Keratinocyte (primary cell): ENCODE measurements at regions not wholly inside any gene's neighbourhood (a gene's known extent, or its start where the extent isn't known, plus 50 kb on each side); places are given as distances from the start of the nearest gene placed in this dataset.

ENCODE experiments used
- DNase-seq: peaks from one replicate; pipeline ENCODE4 v3.0.0-alpha.2; 2011; ENCODE audit warnings: low read depth, missing footprints, low spot score
- FAIRE-seq: peaks from 2 replicates; lab custom pipeline; 2011; peaks lifted over from hg19 to GRCh38; lab: Jason Lieb, UNC
- H2AFZ ChIP-seq: 2 replicates; pipeline ENCODE4 v1.6.0; 2012; ENCODE audit warnings: low read length, control low read depth, inconsistent platforms; ENCODE audit not compliant: control insufficient read depth
- H3K27ac ChIP-seq: 2 replicates; pipeline ENCODE4 v1.5.1; 2011; ENCODE audit warnings: low read length; ENCODE audit not compliant: control insufficient read depth, insufficient read depth
- H3K27me3 ChIP-seq: 3 replicates; pipeline ENCODE4 v1.6.0; 2011; ENCODE audit warnings: low read length; ENCODE audit not compliant: control insufficient read depth, insufficient read depth; ENCODE audit errors: extremely low read depth
- H3K36me3 ChIP-seq, 2 experiments: 2 replicates in 1 of 2; 3 replicates in 1 of 2; pipeline ENCODE4 v1.5.1; 2011; ENCODE audit warnings: low read length in 2 of 2, mild to moderate bottlenecking in 1 of 2; ENCODE audit not compliant: control insufficient read depth in 2 of 2, insufficient read depth in 2 of 2; ENCODE audit errors: extremely low read depth in 1 of 2
- H3K4me1 ChIP-seq: 3 replicates; pipeline ENCODE4 v1.5.1; 2011; ENCODE audit warnings: low read length; ENCODE audit not compliant: control insufficient read depth, insufficient read depth; ENCODE audit errors: extremely low read depth
- H3K4me2 ChIP-seq: 3 replicates; pipeline ENCODE4 v1.6.0; 2011; ENCODE audit warnings: low read depth, low read length; ENCODE audit not compliant: control insufficient read depth, insufficient read depth; ENCODE audit errors: extremely low read depth
- H3K4me3 ChIP-seq, 3 experiments: fragments of 200-600 bp in 1 of 3; sonication (generic) in 1 of 3; 2 replicates in 2 of 3; 3 replicates in 1 of 3; pipeline ENCODE4 v1.5.1; 2011 to 2016; ENCODE audit warnings: low read length in 3 of 3, mild to moderate bottlenecking in 3 of 3, control low read depth in 2 of 3, inconsistent platforms in 1 of 3, low read depth in 1 of 3, mixed read lengths in 1 of 3, mixed run types in 1 of 3, moderate library complexity in 1 of 3; ENCODE audit not compliant: control insufficient read depth in 2 of 3, insufficient read depth in 2 of 3; ENCODE audit errors: extremely low read depth in 1 of 3
- H3K79me2 ChIP-seq: 2 replicates; pipeline ENCODE4 v1.6.0; 2012; ENCODE audit warnings: low read length; ENCODE audit not compliant: control insufficient read depth, insufficient read depth
- H3K9ac ChIP-seq: 3 replicates; pipeline ENCODE4 v1.6.0; 2011; ENCODE audit warnings: low read length; ENCODE audit not compliant: control insufficient read depth, insufficient read depth; ENCODE audit errors: extremely low read depth
- H3K9me1 ChIP-seq: 3 replicates; pipeline ENCODE4 v1.6.0; 2011; ENCODE audit warnings: low read length; ENCODE audit not compliant: control insufficient read depth, insufficient read depth; ENCODE audit errors: extremely low read depth
- H3K9me3 ChIP-seq: 2 replicates; pipeline ENCODE4 v1.5.1; 2012; ENCODE audit warnings: low read depth, low read length; ENCODE audit not compliant: control insufficient read depth
- H4K20me1 ChIP-seq: 3 replicates; pipeline ENCODE4 v1.6.0; 2011; ENCODE audit warnings: low read length; ENCODE audit not compliant: control insufficient read depth, insufficient read depth; ENCODE audit errors: extremely low read depth
- EZH2 ChIP-seq: IDR thresholded peaks from one replicate; pipeline ENCODE4 v1.6.1; 2012; ENCODE audit warnings: inconsistent platforms, mild to moderate bottlenecking, low read length, moderate library complexity
- dilution Hi-C: fragments of 300-500 bp; cut with MboI; formaldehyde crosslinking; loops from one replicate; pipeline ENCODE4 v1.7.0; 2020; ENCODE audit warnings: low sequenced_read_pairs; ENCODE audit not compliant: extremely low pct_ligation_motif_present
- TF ChIP-seq, protein P1 (sequence below), 3 experiments: IDR thresholded peaks in 1 of 3; conservative IDR thresholded peaks in 1 of 3; optimal IDR thresholded peaks in 1 of 3; 2 replicates in 2 of 3; 3 replicates in 1 of 3; pipeline versions ENCODE3 to v1.5.1; 2011; ENCODE audit warnings: low read length in 3 of 3, mild to moderate bottlenecking in 3 of 3, moderate library complexity in 2 of 3, control low read depth in 1 of 3, inconsistent platforms in 1 of 3; ENCODE audit not compliant: insufficient read depth in 2 of 3; ENCODE audit errors: extremely low read depth in 1 of 3

- FAIRE-seq (no peak), DNase-seq (no peak)
- no peaks in the 10 kb centered on the region for H3K36me3 ChIP-seq
- H3K9me3 ChIP-seq, result no peaks in the 10 kb centered on the region
- H3K4me2 ChIP-seq, result no peak overlapping the region
- no peak overlapping the region for H2AFZ ChIP-seq
- no peak overlapping the region for H3K27ac ChIP-seq
- TF ChIP-seq EZH2, result no peak
- TF ChIP-seq, protein P1, sequence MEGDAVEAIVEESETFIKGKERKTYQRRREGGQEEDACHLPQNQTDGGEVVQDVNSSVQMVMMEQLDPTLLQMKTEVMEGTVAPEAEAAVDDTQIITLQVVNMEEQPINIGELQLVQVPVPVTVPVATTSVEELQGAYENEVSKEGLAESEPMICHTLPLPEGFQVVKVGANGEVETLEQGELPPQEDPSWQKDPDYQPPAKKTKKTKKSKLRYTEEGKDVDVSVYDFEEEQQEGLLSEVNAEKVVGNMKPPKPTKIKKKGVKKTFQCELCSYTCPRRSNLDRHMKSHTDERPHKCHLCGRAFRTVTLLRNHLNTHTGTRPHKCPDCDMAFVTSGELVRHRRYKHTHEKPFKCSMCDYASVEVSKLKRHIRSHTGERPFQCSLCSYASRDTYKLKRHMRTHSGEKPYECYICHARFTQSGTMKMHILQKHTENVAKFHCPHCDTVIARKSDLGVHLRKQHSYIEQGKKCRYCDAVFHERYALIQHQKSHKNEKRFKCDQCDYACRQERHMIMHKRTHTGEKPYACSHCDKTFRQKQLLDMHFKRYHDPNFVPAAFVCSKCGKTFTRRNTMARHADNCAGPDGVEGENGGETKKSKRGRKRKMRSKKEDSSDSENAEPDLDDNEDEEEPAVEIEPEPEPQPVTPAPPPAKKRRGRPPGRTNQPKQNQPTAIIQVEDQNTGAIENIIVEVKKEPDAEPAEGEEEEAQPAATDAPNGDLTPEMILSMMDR (optimal IDR thresholded peaks at IDR 0.05 in 1 of 3, IDR thresholded peaks at IDR 0.05 in 1 of 3, conservative IDR thresholded peaks at IDR 0.05 in 1 of 3; ENCODE audit: extremely low read depth in 1 of 3, insufficient read depth in 2 of 3, low read length in 3 of 3), result no peak
- H3K27me3 ChIP-seq, result no peaks in the 10 kb centered on the region
- no peaks in the 10 kb centered on the region for H3K9me1 ChIP-seq
- H4K20me1 ChIP-seq, result no peaks in the 10 kb centered on the region
- dilution Hi-C loops, result no loop called here
- no peaks in the 10 kb centered on the region for H3K79me2 ChIP-seq
- no peaks in the 10 kb centered on the region for H3K4me1 ChIP-seq
- H3K9ac ChIP-seq, result no peak overlapping the region
- no peak overlapping the region for H3K4me3 ChIP-seq
These were observed 617.4 kb downstream of the SI start for GRCh38 chr3:164460851-164461250.

DNA sequence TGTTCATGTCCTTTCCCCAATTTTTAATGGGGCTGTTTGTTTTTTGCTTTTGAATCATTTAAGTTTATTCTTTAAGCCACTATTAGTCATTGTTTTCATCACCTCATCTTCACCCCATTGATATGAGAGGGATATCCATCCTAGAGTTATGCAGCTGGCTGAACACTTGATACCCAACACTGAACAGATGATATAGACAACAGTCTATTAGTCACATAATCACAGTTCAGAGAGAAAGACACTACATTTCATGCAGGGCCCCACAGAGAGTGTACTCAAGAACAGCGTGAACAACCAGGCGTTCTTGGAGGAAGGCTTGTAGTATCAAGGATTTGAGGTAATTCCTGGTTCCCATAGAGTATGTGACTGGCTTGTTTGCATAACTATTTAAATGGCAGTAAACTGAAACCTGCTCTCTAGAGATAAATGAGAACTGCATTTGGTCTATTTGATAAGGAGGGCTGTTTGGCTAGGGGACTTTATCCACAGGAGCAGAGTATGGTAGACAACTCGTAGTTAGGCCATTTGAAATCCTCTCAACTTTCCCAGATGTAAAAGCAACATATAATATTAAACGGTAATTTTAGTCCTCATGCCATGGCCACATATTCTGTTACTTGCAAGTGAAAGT lies 618.7 kb downstream of the SI start:
- no peaks in the 10 kb centered on the region for H3K9me3 ChIP-seq
- H3K9ac ChIP-seq, result no peak overlapping the region
- no peaks in the 10 kb centered on the region for H3K79me2 ChIP-seq
- no peak overlapping the region for H2AFZ ChIP-seq
- dilution Hi-C loops, result no loop called here
- no peaks in the 10 kb centered on the region for H4K20me1 ChIP-seq
- H3K4me1 ChIP-seq, result no peaks in the 10 kb centered on the region
- H3K27ac ChIP-seq, result no peak overlapping the region
- H3K9me1 ChIP-seq, result no peaks in the 10 kb centered on the region
- TF ChIP-seq EZH2, result no peak
- TF ChIP-seq, protein P1 (optimal IDR thresholded peaks at IDR 0.05 in 1 of 3, IDR thresholded peaks at IDR 0.05 in 1 of 3, conservative IDR thresholded peaks at IDR 0.05 in 1 of 3; ENCODE audit: extremely low read depth in 1 of 3, insufficient read depth in 2 of 3, low read length in 3 of 3), result no peak
- no peak for FAIRE-seq
- H3K4me3 ChIP-seq, result no peak overlapping the region
- no peaks in the 10 kb centered on the region for H3K36me3 ChIP-seq
- no peak overlapping the region for H3K4me2 ChIP-seq
- no peak for DNase-seq
- H3K27me3 ChIP-seq, result no peaks in the 10 kb centered on the region
